Type B pancreatic cell (in vitro differentiated cells): ENCODE measurements at regions not wholly inside any gene's neighbourhood (a gene's known extent, or its start where the extent isn't known, plus 50 kb on each side); places are given as distances from the start of the nearest gene placed in this dataset.

Experiments used
- DNase-seq: peaks from one replicate; pipeline ENCODE4 v3.0.0; 2021; ENCODE audit warnings: mixed read lengths; ENCODE audit not compliant: unreplicated experiment; ENCODE audit errors: extremely low spot score
- H3K27ac Mint-ChIP-seq: 2 replicates; pipeline ENCODE4 v1.8.0; 2021; ENCODE audit warnings: mild to moderate bottlenecking, mixed read lengths
- H3K27me3 Mint-ChIP-seq: 2 replicates; pipeline ENCODE4 v1.8.0; 2021; ENCODE audit warnings: mixed read lengths
- H3K36me3 Mint-ChIP-seq: 2 replicates; pipeline ENCODE4 v1.8.0; 2021; ENCODE audit warnings: mixed read lengths
- H3K4me1 Mint-ChIP-seq: one replicate; pipeline ENCODE4 v1.8.0; 2021; ENCODE audit warnings: mixed read lengths; ENCODE audit not compliant: unreplicated experiment
- H3K4me3 Mint-ChIP-seq: 2 replicates; pipeline ENCODE4 v1.8.0; 2021; ENCODE audit warnings: mild to moderate bottlenecking, mixed read lengths
- H3K9me3 Mint-ChIP-seq: 2 replicates; pipeline ENCODE4 v1.8.0; 2021; ENCODE audit warnings: mixed read lengths
- CTCF ChIP-seq: fragments of 200-600 bp; sonication (generic); conservative IDR thresholded peaks from 2 replicates; pipeline ENCODE4 v1.5.0; 2021; ENCODE audit warnings: antibody characterized with exemption, mild to moderate bottlenecking

- DNase-seq: no peak
- H3K36me3 Mint-ChIP-seq: no peaks in the 10 kb centered on the region
These were observed 70.6 kb upstream of the LEP start for GRCh38 chr7:128170461-128170860.

GRCh38 chr7:128171342-128171918 lies 69.6 kb upstream of the LEP start:
- H3K9me3 Mint-ChIP-seq: no peaks in the 10 kb centered on the region
- H3K36me3 Mint-ChIP-seq: no peaks in the 10 kb centered on the region
- DNase-seq: no peak
- peaks cover 78% of the 10 kb centered on the region for H3K27me3 Mint-ChIP-seq
- TF ChIP-seq CTCF: no peak
- no peak overlapping the region for H3K27ac Mint-ChIP-seq
- peaks cover 4% of the 10 kb centered on the region for H3K4me1 Mint-ChIP-seq
- H3K4me3 Mint-ChIP-seq: no peak overlapping the region

More at GRCh38 chr7:128170461-128170860, 70.6 kb upstream of the LEP start:
- Mint-ChIP-seq H3K4me1 (peaks cover 4% of the 10 kb centered on the region), H3K4me3 (no peak overlapping the region), H3K9me3 (no peaks in the 10 kb centered on the region), H3K27ac (no peak overlapping the region), H3K27me3 (peaks cover 87% of the 10 kb centered on the region)
- TF ChIP-seq CTCF: no peak

- peaks cover 4% of the 10 kb centered on the region for H3K4me1 Mint-ChIP-seq
- no peak overlapping the region for H3K27ac Mint-ChIP-seq
- no peak for TF ChIP-seq CTCF
- H3K36me3 Mint-ChIP-seq: no peaks in the 10 kb centered on the region
- no peaks in the 10 kb centered on the region for H3K9me3 Mint-ChIP-seq
- H3K4me3 Mint-ChIP-seq: no peak overlapping the region
- DNase-seq: no peak
- H3K27me3 Mint-ChIP-seq: peaks cover 79% of the 10 kb centered on the region
These were observed 68.9 kb upstream of the LEP start for GRCh38 chr7:128172151-128172550.

- peaks cover 83% of the 10 kb centered on the region for H3K27me3 Mint-ChIP-seq
- no peak for TF ChIP-seq CTCF
- no peaks in the 10 kb centered on the region for H3K9me3 Mint-ChIP-seq
- no peak for DNase-seq
- no peak overlapping the region for H3K27ac Mint-ChIP-seq
- peaks cover 4% of the 10 kb centered on the region for H3K4me1 Mint-ChIP-seq
- H3K4me3 Mint-ChIP-seq: no peak overlapping the region
- no peaks in the 10 kb centered on the region for H3K36me3 Mint-ChIP-seq
These were observed 68.1 kb upstream of the LEP start for GRCh38 chr7:128172963-128173362.

GRCh38 chr7:128174386-128174785 lies 66.7 kb upstream of the LEP start:
- Mint-ChIP-seq H3K9me3 (no peaks in the 10 kb centered on the region), H3K36me3 (no peaks in the 10 kb centered on the region), H3K27ac (no peak overlapping the region), H3K4me3 (no peak overlapping the region), H3K27me3 (peaks cover 78% of the 10 kb centered on the region), H3K4me1 (no peaks in the 10 kb centered on the region)
- no peak for DNase-seq
- TF ChIP-seq CTCF: no peak

- Mint-ChIP-seq H3K4me3 (no peak overlapping the region), H3K9me3 (no peaks in the 10 kb centered on the region), H3K27ac (no peak overlapping the region), H3K36me3 (no peaks in the 10 kb centered on the region), H3K27me3 (peaks cover 72% of the 10 kb centered on the region), H3K4me1 (no peaks in the 10 kb centered on the region)
- no peak for TF ChIP-seq CTCF
- DNase-seq: no peak
These were observed 64.4 kb upstream of the LEP start for GRCh38 chr7:128176696-128177095.
